Parathyroid adenoma (tissue), 2 donors: ENCODE measurements at regions not wholly inside any gene's neighbourhood (a gene's known extent, or its start where the extent isn't known, plus 50 kb on each side); places are given as distances from the start of the nearest gene placed in this dataset.

Source experiments
- H2AFZ ChIP-seq: fragments of 300-600 bp; sonication (generic); one replicate; pipeline ENCODE4 v1.7.0; 2017; ENCODE audit warnings: antibody characterized with exemption, mild to moderate bottlenecking
- H3K27ac ChIP-seq: fragments of 300-600 bp; sonication (generic); one replicate; pipeline ENCODE4 v1.7.0; 2017
- H3K27me3 ChIP-seq: fragments of 300-600 bp; sonication (generic); one replicate; pipeline ENCODE4 v1.7.0; 2017; ENCODE audit warnings: low read length; ENCODE audit not compliant: control insufficient read depth, insufficient read depth
- H3K36me3 ChIP-seq: fragments of 300-600 bp; sonication (generic); one replicate; pipeline ENCODE4 v1.7.0; 2017; ENCODE audit warnings: low read length; ENCODE audit not compliant: control insufficient read depth, insufficient read depth
- H3K4me1 ChIP-seq: fragments of 300-600 bp; sonication (generic); one replicate; pipeline ENCODE4 v1.7.0; 2017; ENCODE audit warnings: control low read depth
- H3K4me2 ChIP-seq: fragments of 300-600 bp; sonication (generic); one replicate; pipeline ENCODE4 v1.7.0; 2017; ENCODE audit warnings: low read length
- H3K4me3 ChIP-seq: fragments of 300-600 bp; sonication (generic); one replicate; pipeline ENCODE4 v1.7.0; 2017; ENCODE audit warnings: low read depth, low read length
- H3K79me2 ChIP-seq: fragments of 300-600 bp; sonication (generic); one replicate; pipeline ENCODE4 v1.7.0; 2017; ENCODE audit warnings: control low read depth
- H3K9ac ChIP-seq: fragments of 300-600 bp; sonication (generic); one replicate; pipeline ENCODE4 v1.7.0; 2017; ENCODE audit warnings: mild to moderate bottlenecking
- H3K9me3 ChIP-seq: fragments of 300-600 bp; sonication (generic); one replicate; pipeline ENCODE4 v1.7.0; 2017; ENCODE audit warnings: low read length; ENCODE audit not compliant: control insufficient read depth
- TF ChIP-seq, protein P1 (sequence below): fragments of 300-600 bp; sonication (generic); IDR thresholded peaks from one replicate; pipeline ENCODE4 v1.7.0; 2017; ENCODE audit warnings: antibody characterized with exemption, mild to moderate bottlenecking
- donor health status: primary hyperparathyroidism.

DNA sequence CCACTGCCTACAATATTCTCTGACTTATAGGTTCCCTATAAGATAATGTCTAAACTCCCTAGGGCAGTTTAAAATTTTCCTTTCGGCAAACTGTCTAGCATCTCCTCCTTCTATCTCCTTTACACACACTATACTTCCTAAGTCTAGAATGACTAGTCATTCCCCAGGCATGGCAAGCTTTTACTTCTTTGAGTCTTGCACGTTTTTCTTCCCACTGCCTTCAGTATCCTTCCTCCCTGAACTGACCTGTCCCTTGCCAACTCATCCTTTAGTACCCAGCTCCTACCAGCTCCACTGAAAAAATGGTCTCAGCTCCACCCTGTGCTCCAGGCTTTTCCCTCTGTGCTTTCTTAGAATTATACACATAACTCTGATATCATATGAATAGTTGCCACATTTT is 93.8 kb upstream of the KBTBD8 start:
- Histone ChIP-seq H2AFZ (no peak overlapping the region), H3K4me1 (no peaks in the 10 kb centered on the region), H3K27me3 (no peaks in the 10 kb centered on the region), H3K27ac (no peak overlapping the region), H3K9me3 (no peaks in the 10 kb centered on the region), H3K4me2 (no peak overlapping the region), H3K79me2 (no peaks in the 10 kb centered on the region), H3K9ac (no peak overlapping the region), H3K4me3 (no peak overlapping the region), H3K36me3 (no peaks in the 10 kb centered on the region)
- TF ChIP-seq, protein P1, sequence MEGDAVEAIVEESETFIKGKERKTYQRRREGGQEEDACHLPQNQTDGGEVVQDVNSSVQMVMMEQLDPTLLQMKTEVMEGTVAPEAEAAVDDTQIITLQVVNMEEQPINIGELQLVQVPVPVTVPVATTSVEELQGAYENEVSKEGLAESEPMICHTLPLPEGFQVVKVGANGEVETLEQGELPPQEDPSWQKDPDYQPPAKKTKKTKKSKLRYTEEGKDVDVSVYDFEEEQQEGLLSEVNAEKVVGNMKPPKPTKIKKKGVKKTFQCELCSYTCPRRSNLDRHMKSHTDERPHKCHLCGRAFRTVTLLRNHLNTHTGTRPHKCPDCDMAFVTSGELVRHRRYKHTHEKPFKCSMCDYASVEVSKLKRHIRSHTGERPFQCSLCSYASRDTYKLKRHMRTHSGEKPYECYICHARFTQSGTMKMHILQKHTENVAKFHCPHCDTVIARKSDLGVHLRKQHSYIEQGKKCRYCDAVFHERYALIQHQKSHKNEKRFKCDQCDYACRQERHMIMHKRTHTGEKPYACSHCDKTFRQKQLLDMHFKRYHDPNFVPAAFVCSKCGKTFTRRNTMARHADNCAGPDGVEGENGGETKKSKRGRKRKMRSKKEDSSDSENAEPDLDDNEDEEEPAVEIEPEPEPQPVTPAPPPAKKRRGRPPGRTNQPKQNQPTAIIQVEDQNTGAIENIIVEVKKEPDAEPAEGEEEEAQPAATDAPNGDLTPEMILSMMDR: no peak

DNA sequence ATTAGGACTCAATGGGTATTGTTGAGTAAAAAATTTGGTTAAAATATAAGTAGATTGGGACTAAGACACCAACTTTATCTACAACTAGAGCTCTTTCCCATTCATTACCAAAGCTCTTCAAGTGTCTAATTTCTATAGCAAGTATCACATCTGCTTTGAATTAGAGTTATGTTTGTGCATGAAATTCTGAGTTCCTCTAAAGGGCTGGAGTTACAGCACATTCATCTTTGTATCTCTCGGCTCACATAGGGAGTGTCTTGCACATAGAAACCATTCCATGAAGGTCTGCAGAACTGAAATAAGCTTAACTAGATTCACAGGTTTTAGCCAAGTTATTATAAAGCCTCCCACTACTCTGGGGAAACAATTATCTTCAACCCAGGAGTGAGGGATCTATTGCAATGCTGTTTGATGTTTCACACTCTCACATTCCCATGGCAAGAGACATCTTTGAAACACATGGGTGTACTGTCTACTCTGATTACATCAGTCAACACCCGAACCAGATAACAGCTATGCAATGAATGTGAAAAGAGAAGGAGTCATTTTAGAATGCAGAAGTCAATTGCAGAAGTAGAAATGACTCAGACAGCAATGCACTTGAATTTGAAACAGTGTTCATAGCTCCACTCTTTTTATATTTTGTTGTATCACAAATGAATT is 93.1 kb upstream of the KBTBD8 start:
- no peaks in the 10 kb centered on the region for H3K27me3 ChIP-seq
- H3K9ac ChIP-seq: no peak overlapping the region
- TF ChIP-seq, protein P1: no peak
- no peaks in the 10 kb centered on the region for H3K4me1 ChIP-seq
- no peak overlapping the region for H3K4me2 ChIP-seq
- H3K4me3 ChIP-seq: no peak overlapping the region
- no peaks in the 10 kb centered on the region for H3K79me2 ChIP-seq
- H3K9me3 ChIP-seq: no peaks in the 10 kb centered on the region
- H3K27ac ChIP-seq: no peak overlapping the region
- H3K36me3 ChIP-seq: no peaks in the 10 kb centered on the region
- H2AFZ ChIP-seq: no peak overlapping the region

DNA sequence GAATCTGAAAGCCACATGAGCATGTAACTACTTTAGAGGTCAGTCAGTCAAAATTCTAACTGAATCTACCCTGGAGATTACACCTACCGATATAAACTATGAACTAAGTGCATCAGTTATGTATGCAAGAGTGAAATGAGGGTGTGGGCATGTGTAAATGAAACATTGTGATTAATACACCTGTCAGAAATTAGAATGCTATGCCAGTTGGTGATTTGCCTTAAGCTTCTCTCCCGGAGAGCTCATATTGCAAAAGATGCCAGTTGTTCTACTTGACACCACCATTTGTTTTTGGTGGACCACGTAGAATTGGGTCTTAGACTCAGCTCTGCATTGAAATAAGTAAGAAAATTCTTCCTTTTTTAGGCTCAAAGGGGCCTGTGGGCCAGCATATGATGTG is 91.0 kb upstream of the KBTBD8 start:
- H3K9me3 ChIP-seq: no peaks in the 10 kb centered on the region
- H3K9ac ChIP-seq: no peak overlapping the region
- H3K4me1 ChIP-seq: no peaks in the 10 kb centered on the region
- H3K4me2 ChIP-seq: no peak overlapping the region
- no peak overlapping the region for H3K27ac ChIP-seq
- no peaks in the 10 kb centered on the region for H3K79me2 ChIP-seq
- H3K27me3 ChIP-seq: no peaks in the 10 kb centered on the region
- no peak overlapping the region for H2AFZ ChIP-seq
- TF ChIP-seq, protein P1: no peak
- H3K4me3 ChIP-seq: no peak overlapping the region
- H3K36me3 ChIP-seq: no peaks in the 10 kb centered on the region

DNA sequence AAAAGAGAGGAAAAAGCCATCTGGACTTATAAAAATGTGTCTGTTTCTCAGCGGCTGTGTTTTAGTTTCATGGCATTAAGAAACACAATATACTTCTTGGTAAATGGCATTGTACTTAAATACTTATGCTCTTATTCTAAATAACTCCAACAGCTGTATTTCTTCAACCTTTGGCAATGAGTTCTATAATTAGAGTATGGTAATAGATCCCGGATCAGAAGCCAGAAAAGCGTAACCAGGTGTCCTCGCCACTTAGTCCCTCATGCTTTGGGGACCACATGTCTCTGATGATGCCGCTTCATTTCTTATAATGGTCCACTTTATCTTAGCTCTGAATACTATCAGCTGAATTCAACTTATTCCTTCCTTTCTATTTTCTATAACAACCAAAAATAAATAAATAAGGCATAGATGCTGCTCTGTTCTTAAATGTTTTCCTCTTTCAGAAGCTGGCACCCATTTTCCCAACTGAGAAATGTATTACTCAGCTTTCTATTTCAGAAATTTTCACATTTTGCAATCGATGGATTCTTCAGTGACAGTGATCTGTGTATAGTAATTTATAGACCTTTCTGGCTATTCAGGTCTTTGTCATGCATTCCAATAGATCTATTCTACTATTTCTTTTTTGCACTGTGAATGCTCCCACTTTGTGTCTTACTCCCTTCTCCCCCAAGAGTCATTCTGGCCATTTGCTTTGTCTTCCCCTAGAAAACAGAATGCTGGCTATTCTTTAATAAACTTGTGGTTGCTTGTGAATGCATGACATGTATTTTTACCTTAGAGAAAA is 87.6 kb upstream of the KBTBD8 start:
- TF ChIP-seq, protein P1: no peak
- Histone ChIP-seq H3K4me1 (no peaks in the 10 kb centered on the region), H3K27me3 (no peaks in the 10 kb centered on the region), H3K36me3 (no peaks in the 10 kb centered on the region), H3K4me2 (no peak overlapping the region), H3K9me3 (no peaks in the 10 kb centered on the region), H3K9ac (no peak overlapping the region), H3K27ac (no peak overlapping the region), H3K4me3 (no peak overlapping the region), H3K79me2 (no peaks in the 10 kb centered on the region), H2AFZ (no peak overlapping the region)
